Peyer's patch (tissue), 4 donors: ENCODE measurements at regions not wholly inside any gene's neighbourhood (a gene's known extent, or its start where the extent isn't known, plus 50 kb on each side); places are given as distances from the start of the nearest gene placed in this dataset.

Source experiments
- CTCF ChIP-seq, 6 experiments: fragments of 450-650 bp in 4 of 6; fragments of 200-600 bp in 2 of 6; sonication (generic) in 1 of 6; IDR thresholded peaks; one replicate each; pipeline ENCODE4 v1.5.1; 2017 to 2019; ENCODE audit warnings: antibody characterized with exemption in 6 of 6, mild to moderate bottlenecking in 3 of 6, moderate library complexity in 1 of 6
- POLR2A ChIP-seq, 2 donors: fragments of 450-650 bp; IDR thresholded peaks; one replicate each; pipeline ENCODE4 v1.5.1; 2017; ENCODE audit warnings: antibody characterized with exemption in 2 of 2, mild to moderate bottlenecking in 2 of 2, moderate library complexity in 2 of 2

- TF ChIP-seq CTCF (IDR thresholded peaks at IDR 0.05) = no peak
- no peak for TF ChIP-seq POLR2A (IDR thresholded peaks at IDR 0.05)
These were observed 240.9 kb upstream of the ADAMTS9 start for GRCh38 chr3:64928683-64929082.
